Colonic mucosa (tissue), 4 donors: ENCODE measurements at regions not wholly inside any gene's neighbourhood (a gene's known extent, or its start where the extent isn't known, plus 50 kb on each side); places are given as distances from the start of the nearest gene placed in this dataset.

ENCODE experiments used
- DNase-seq: peaks from one replicate; pipeline ENCODE4 v3.0.0-alpha.2; 2020
- H3K27ac ChIP-seq: fragments of 200-600 bp; one replicate; pipeline ENCODE4 v1.8.0; 2021
- H3K27me3 ChIP-seq: fragments of 200-600 bp; one replicate; pipeline ENCODE4 v1.8.0; 2021
- H3K36me3 ChIP-seq: fragments of 200-600 bp; one replicate; pipeline ENCODE4 v1.8.0; 2021
- H3K4me1 ChIP-seq: fragments of 200-600 bp; one replicate; pipeline ENCODE4 v1.8.0; 2021; ENCODE audit warnings: mild to moderate bottlenecking
- H3K4me3 ChIP-seq: fragments of 200-600 bp; one replicate; pipeline ENCODE4 v1.8.0; 2021
- H3K9ac ChIP-seq, 2 donors: one replicate each; pipeline ENCODE4 v1.7.0; 2013; ENCODE audit warnings: control low read depth in 2 of 2, low read depth in 2 of 2, low read length in 2 of 2
- H3K9me3 ChIP-seq: fragments of 200-600 bp; one replicate; pipeline ENCODE4 v1.8.0; 2021
- intact Hi-C: fragments of 100-400 bp; cut with DNase I; formaldehyde crosslinking; loops from one replicate; pipeline ENCODE4 v1.14.1; 2022
- TF ChIP-seq, protein P1 (sequence below): fragments of 200-600 bp; IDR thresholded peaks from one replicate; pipeline ENCODE4 v1.8.0; 2022; ENCODE audit warnings: antibody characterized with exemption, mild to moderate bottlenecking
- donor health status: healthy.
- donor health status: DM: no; HTN: no; CAD: no.
- donor health status: DM: no; HTN: no; CAD: no.

- TF ChIP-seq, protein P1, sequence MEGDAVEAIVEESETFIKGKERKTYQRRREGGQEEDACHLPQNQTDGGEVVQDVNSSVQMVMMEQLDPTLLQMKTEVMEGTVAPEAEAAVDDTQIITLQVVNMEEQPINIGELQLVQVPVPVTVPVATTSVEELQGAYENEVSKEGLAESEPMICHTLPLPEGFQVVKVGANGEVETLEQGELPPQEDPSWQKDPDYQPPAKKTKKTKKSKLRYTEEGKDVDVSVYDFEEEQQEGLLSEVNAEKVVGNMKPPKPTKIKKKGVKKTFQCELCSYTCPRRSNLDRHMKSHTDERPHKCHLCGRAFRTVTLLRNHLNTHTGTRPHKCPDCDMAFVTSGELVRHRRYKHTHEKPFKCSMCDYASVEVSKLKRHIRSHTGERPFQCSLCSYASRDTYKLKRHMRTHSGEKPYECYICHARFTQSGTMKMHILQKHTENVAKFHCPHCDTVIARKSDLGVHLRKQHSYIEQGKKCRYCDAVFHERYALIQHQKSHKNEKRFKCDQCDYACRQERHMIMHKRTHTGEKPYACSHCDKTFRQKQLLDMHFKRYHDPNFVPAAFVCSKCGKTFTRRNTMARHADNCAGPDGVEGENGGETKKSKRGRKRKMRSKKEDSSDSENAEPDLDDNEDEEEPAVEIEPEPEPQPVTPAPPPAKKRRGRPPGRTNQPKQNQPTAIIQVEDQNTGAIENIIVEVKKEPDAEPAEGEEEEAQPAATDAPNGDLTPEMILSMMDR, result no peak
- Histone ChIP-seq H3K9ac (no peak overlapping the region), H3K27me3 (no peaks in the 10 kb centered on the region), H3K27ac (no peak overlapping the region), H3K4me1 (no peaks in the 10 kb centered on the region), H3K4me3 (no peak overlapping the region), H3K9me3 (no peaks in the 10 kb centered on the region), H3K36me3 (no peaks in the 10 kb centered on the region)
- no peak for DNase-seq
- intact Hi-C loops, result no loop called here
Measured at GRCh38 chr1:81635816-81636215, 164.9 kb upstream of the ADGRL2 start.

DNA sequence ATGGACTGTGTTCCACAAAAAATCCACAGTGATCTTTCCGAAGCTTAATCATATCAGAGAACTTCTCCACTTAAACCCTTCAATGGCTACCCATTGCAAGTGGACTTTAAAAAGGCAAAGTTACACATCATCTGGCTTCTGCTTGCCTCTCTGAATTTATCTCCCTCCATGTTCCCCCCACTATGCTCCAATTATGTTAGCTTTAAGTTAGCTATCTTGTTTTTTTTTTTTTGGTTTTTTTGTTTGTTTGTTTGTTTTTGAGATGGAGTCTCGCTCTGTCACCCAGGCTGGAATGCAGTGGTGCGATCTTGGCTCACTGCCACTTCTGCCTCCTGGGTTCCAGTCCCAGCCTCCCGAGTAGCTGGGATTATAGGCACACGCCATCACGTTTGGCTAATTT lies 166.4 kb upstream of the ADGRL2 start:
- no peak for DNase-seq
- intact Hi-C loops, result no loop called here
- Histone ChIP-seq H3K27ac (no peak overlapping the region), H3K36me3 (no peaks in the 10 kb centered on the region), H3K27me3 (no peaks in the 10 kb centered on the region), H3K9ac (no peak overlapping the region), H3K9me3 (no peaks in the 10 kb centered on the region), H3K4me1 (no peaks in the 10 kb centered on the region), H3K4me3 (no peak overlapping the region)
- TF ChIP-seq, protein P1, result no peak

GRCh38 chr1:81619156-81619555 lies 181.6 kb upstream of the ADGRL2 start:
- Histone ChIP-seq H3K36me3 (no peaks in the 10 kb centered on the region), H3K9ac (no peak overlapping the region), H3K27ac (no peak overlapping the region), H3K4me3 (no peak overlapping the region), H3K9me3 (no peaks in the 10 kb centered on the region), H3K27me3 (no peaks in the 10 kb centered on the region), H3K4me1 (no peaks in the 10 kb centered on the region)
- TF ChIP-seq, protein P1, result no peak
- intact Hi-C loops, result no loop called here
- DNase-seq, result no peak

DNA sequence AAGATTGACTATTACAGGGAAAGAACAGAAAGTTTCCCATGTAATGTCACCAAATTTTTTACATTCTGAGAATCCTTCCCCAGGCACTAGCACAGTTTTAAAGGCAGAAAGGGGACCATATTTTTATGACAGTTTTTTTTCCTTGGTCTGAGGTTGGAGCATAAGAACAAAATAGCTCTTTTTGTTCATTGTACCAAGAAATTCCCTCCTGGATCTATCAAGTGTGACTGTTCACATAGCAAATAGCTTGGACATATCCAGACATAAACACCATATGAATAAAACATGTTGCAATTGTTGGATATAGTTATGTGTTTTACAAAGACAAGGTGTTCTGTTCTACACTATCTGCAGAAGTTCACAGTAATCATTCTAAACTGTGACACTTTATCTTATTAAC lies 182.4 kb upstream of the ADGRL2 start:
- no peaks in the 10 kb centered on the region for H3K36me3 ChIP-seq
- no peak overlapping the region for H3K4me3 ChIP-seq
- intact Hi-C loops, result no loop called here

GRCh38 chr1:81617308-81617967 lies 183.3 kb upstream of the ADGRL2 start:
- TF ChIP-seq, protein P1, result no peak

More for the DNA sequence above, 182.4 kb upstream of the ADGRL2 start:
- Histone ChIP-seq H3K27me3 (no peaks in the 10 kb centered on the region), H3K4me1 (no peaks in the 10 kb centered on the region), H3K9me3 (no peaks in the 10 kb centered on the region), H3K9ac (no peak overlapping the region), H3K27ac (no peak overlapping the region)
- no peak for DNase-seq
- TF ChIP-seq, protein P1, result no peak

More at GRCh38 chr1:81617308-81617967, 183.3 kb upstream of the ADGRL2 start:
- no peak overlapping the region for H3K27ac ChIP-seq
- no peaks in the 10 kb centered on the region for H3K27me3 ChIP-seq
- H3K4me3 ChIP-seq, result no peak overlapping the region
- intact Hi-C loops, result no loop called here
- no peaks in the 10 kb centered on the region for H3K9me3 ChIP-seq
- no peaks in the 10 kb centered on the region for H3K36me3 ChIP-seq
- H3K4me1 ChIP-seq, result no peaks in the 10 kb centered on the region
- DNase-seq, result no peak
- no peak overlapping the region for H3K9ac ChIP-seq
